GM19438 (cell line): ENCODE measurements at regions not wholly inside any gene's neighbourhood (a gene's known extent, or its start where the extent isn't known, plus 50 kb on each side); places are given as distances from the start of the nearest gene placed in this dataset.

Experiments used
- ATAC-seq: cut with Tn5 transposase; IDR thresholded peaks from one replicate; pipeline ENCODE4 v1.9.1; 2021; ENCODE audit warnings: low read depth; ENCODE audit not compliant: unreplicated experiment

GRCh38 chr13:75071395-75071794 lies 410.6 kb downstream of the TBC1D4 start:
- no peak for ATAC-seq

GRCh38 chr13:75061909-75062308 lies 420.1 kb downstream of the TBC1D4 start:
- ATAC-seq: no peak

- no peak for ATAC-seq
Measured at GRCh38 chr13:75055296-75055695, 426.7 kb downstream of the TBC1D4 start.

GRCh38 chr13:75052616-75053015 lies 429.4 kb downstream of the TBC1D4 start:
- no peak for ATAC-seq

GRCh38 chr13:75050419-75051046 lies 431.4 kb downstream of the TBC1D4 start:
- no peak for ATAC-seq

- ATAC-seq: no peak
Measured at GRCh38 chr13:75049735-75050335, 432.1 kb downstream of the TBC1D4 start.

GRCh38 chr13:75042807-75043206 lies 439.2 kb downstream of the TBC1D4 start:
- no peak for ATAC-seq

GRCh38 chr13:75038393-75039113 lies 443.4 kb downstream of the TBC1D4 start:
- no peak for ATAC-seq

GRCh38 chr13:75025956-75026355 lies 456.0 kb downstream of the TBC1D4 start:
- ATAC-seq: no peak

GRCh38 chr13:75024602-75025001 lies 457.4 kb downstream of the TBC1D4 start:
- ATAC-seq: no peak

GRCh38 chr13:75023609-75024008 lies 458.4 kb downstream of the TBC1D4 start:
- no peak for ATAC-seq

- ATAC-seq: no peak
Measured at GRCh38 chr13:75021151-75021550, 460.8 kb downstream of the TBC1D4 start.

GRCh38 chr13:75016225-75016624 lies 465.7 kb downstream of the TBC1D4 start:
- no peak for ATAC-seq

GRCh38 chr13:75013818-75014217 lies 468.2 kb downstream of the TBC1D4 start:
- ATAC-seq: no peak

GRCh38 chr13:75010941-75011340 lies 471.0 kb downstream of the TBC1D4 start:
- ATAC-seq: no peak

GRCh38 chr13:75008926-75009325 lies 473.0 kb downstream of the TBC1D4 start:
- ATAC-seq: no peak

- ATAC-seq: no peak
Measured at GRCh38 chr13:74990992-74991391, 491.0 kb downstream of the TBC1D4 start.

- ATAC-seq: no peak
Measured at GRCh38 chr13:74987124-74987690, 494.8 kb downstream of the TBC1D4 start.

- ATAC-seq: no peak
Measured at GRCh38 chr13:74986609-74987008, 495.4 kb downstream of the TBC1D4 start.

- ATAC-seq: no peak
Measured at GRCh38 chr13:74979703-74980102, 502.3 kb downstream of the TBC1D4 start.

GRCh38 chr13:74978591-74978990 lies 503.4 kb downstream of the TBC1D4 start:
- ATAC-seq: no peak

GRCh38 chr13:74977498-74977897 lies 504.5 kb downstream of the TBC1D4 start:
- ATAC-seq: no peak
